Fibroblast of lung (primary cell): ENCODE measurements at regions not wholly inside any gene's neighbourhood (a gene's known extent, or its start where the extent isn't known, plus 50 kb on each side); places are given as distances from the start of the nearest gene placed in this dataset.
"Not testable (repeated sequence)": the region's sequence is repeated elsewhere in the genome, so short reads cannot be mapped to it uniquely, and the experiment has no call there.

ENCODE experiments used
- DNase-seq, 2 donors: peaks; one replicate each; pipeline versions ENCODE4 v3.0.0 to v3.0.0-alpha.2; 2010; ENCODE audit warnings: low read depth in 2 of 2
- H2AFZ ChIP-seq: 2 replicates; pipeline ENCODE4 v1.5.1; 2012; ENCODE audit warnings: low read length, control low read depth, inconsistent platforms
- H3K27ac ChIP-seq: 2 replicates; pipeline ENCODE4 v1.5.1; 2011; ENCODE audit warnings: low read length, control low read depth; ENCODE audit not compliant: insufficient read depth
- H3K27me3 ChIP-seq: 2 replicates; pipeline ENCODE4 v1.5.1; 2011; ENCODE audit warnings: mild to moderate bottlenecking, low read length; ENCODE audit not compliant: control insufficient read depth, insufficient read depth
- H3K36me3 ChIP-seq: 2 replicates; pipeline ENCODE4 v1.5.1; 2011; ENCODE audit warnings: low read length; ENCODE audit not compliant: control insufficient read depth, insufficient read depth
- H3K4me1 ChIP-seq: 2 replicates; pipeline ENCODE4 v1.5.1; 2011; ENCODE audit warnings: low read length; ENCODE audit not compliant: control insufficient read depth, insufficient read depth; ENCODE audit errors: extremely low read depth
- H3K4me2 ChIP-seq: 2 replicates; pipeline ENCODE4 v1.5.1; 2011; ENCODE audit warnings: low read length, control low read depth; ENCODE audit not compliant: insufficient read depth; ENCODE audit errors: extremely low read depth
- H3K4me3 ChIP-seq, 4 experiments: fragments of 200-600 bp in 1 of 4; sonication (generic) in 1 of 4; replicated peaks in 1 of 4; 2 replicates each; pipeline ENCODE4 v1.5.1; 2011 to 2016; ENCODE audit warnings: low read length in 4 of 4, low read depth in 3 of 4, mild to moderate bottlenecking in 3 of 4, control low read depth in 2 of 4, inconsistent platforms in 1 of 4, mixed read lengths in 1 of 4; ENCODE audit not compliant: insufficient read depth in 1 of 4; ENCODE audit errors: control extremely low read depth in 1 of 4
- H3K79me2 ChIP-seq: 2 replicates; pipeline ENCODE4 v1.5.1; 2012; ENCODE audit warnings: mild to moderate bottlenecking, low read length, inconsistent platforms; ENCODE audit not compliant: control insufficient read depth, insufficient read depth
- H3K9ac ChIP-seq: 2 replicates; pipeline ENCODE4 v1.5.1; 2011; ENCODE audit warnings: mild to moderate bottlenecking, low read length, control low read depth; ENCODE audit not compliant: insufficient read depth
- H3K9me3 ChIP-seq: 2 replicates; pipeline ENCODE4 v1.5.1; 2012; ENCODE audit warnings: low read depth, low read length; ENCODE audit not compliant: control insufficient read depth, insufficient read depth
- H4K20me1 ChIP-seq: 2 replicates; pipeline ENCODE4 v1.5.1; 2011; ENCODE audit warnings: low read length; ENCODE audit not compliant: control insufficient read depth, insufficient read depth; ENCODE audit errors: extremely low read depth

DNA sequence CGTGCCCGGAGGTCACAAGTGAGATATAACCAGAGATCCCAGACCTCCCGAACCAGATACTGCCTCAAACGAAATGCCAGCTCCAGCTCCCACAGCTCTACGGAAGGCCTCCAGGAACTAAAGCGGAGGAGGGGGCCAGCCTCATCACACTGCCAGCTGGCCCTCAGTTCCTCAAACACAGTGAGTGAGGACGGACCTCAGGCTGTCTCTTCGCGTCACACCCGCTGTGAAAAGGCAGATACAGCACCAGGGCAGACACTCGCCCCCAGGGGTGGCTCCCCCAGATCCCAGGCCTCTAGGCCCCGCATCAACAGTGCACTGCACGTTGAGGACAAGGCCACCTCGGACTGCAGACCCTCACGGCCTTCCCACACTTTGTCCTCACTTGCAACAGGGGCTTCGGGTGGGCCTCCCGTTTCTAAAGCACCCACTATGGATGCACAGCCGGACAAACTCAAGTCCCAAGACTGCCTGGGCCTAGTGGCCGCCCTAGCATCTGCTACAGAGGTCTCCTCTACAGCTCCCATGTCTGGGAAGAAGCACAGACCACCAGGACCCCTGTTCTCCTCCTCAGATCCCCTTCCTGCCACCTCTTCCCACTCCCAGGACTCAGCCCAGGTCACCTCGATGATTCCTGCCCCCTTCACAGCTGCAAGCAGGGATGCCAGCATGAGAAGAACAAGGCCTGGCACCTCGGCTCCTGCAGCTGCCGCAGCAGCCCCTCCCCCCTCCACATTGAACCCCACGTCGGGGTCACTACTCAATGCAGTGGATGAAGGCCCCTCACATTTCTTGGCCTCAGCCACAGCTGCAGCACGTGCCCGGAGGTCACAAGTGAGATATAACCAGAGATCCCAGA, 149.3 kb upstream of the C1QTNF3 start:
- H4K20me1 ChIP-seq, H3K4me2 ChIP-seq, H3K27me3 ChIP-seq, H3K36me3 ChIP-seq, H3K79me2 ChIP-seq, DNase-seq, H3K9me3 ChIP-seq, H3K9ac ChIP-seq, H3K4me3 ChIP-seq, H2AFZ ChIP-seq, H3K27ac ChIP-seq, H3K4me1 ChIP-seq: not testable (repeated sequence)

DNA sequence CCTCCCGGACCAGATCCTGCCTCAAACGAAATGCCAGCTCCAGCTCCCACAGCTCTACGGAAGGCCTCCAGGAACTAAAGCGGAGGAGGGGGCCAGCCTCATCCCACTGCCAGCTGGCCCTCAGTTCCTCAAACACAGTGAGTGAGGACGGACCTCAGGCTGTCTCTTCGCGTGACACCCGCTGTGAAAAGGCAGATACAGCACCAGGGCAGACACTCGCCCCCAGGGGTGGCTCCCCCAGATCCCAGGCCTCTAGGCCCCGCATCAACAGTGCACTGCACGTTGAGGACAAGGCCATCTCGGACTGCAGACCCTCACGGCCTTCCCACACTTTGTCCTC, 149.9 kb upstream of the C1QTNF3 start:
- H3K79me2 ChIP-seq, H3K27me3 ChIP-seq, H3K9ac ChIP-seq, H3K9me3 ChIP-seq, H3K4me2 ChIP-seq, H2AFZ ChIP-seq, H3K4me1 ChIP-seq, H3K36me3 ChIP-seq, H3K4me3 ChIP-seq, H4K20me1 ChIP-seq, H3K27ac ChIP-seq, DNase-seq: not testable (repeated sequence)

DNA sequence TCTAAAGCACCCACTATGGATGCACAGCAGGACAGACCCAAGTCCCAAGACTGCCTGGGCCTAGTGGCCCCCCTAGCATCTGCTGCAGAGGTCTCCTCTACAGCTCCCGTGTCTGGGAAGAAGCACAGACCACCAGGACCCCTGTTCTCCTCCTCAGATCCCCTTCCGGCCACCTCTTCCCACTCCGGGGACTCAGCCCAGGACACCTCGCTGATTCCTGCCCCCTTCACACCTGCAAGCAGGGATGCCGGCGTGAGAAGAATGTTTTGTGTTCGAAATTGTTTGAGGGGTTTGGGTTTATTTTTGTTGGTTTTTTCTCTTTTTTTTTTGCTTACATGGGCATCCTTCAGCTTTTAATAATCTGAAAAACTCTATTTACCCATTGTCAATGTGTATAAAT, 150.3 kb upstream of the C1QTNF3 start:
- not testable (repeated sequence) for H4K20me1 ChIP-seq, H3K36me3 ChIP-seq, H3K27me3 ChIP-seq, DNase-seq, H3K9ac ChIP-seq, H3K27ac ChIP-seq, H3K4me2 ChIP-seq, H2AFZ ChIP-seq, H3K4me3 ChIP-seq, H3K4me1 ChIP-seq, H3K79me2 ChIP-seq, H3K9me3 ChIP-seq

DNA sequence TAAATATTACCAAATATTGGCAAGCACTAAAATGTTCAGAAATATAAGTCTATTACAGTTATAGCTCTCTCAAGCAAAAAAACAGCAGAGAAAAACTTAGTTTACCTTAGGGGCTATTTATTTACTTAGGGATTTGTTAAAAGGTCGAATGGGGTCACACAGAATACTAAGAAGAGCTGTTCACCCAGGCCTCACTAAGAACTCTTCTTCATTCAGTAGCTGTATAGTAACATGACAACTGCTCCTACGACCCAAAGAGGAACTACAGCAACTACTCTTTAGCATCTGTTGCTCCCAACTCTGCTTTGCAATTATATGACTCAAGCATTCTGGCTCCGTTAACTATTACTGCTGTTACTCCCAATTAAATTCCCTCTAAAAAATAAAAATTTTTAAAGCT, 150.8 kb upstream of the C1QTNF3 start:
- H3K4me1 ChIP-seq, H2AFZ ChIP-seq, H4K20me1 ChIP-seq, H3K9ac ChIP-seq, H3K9me3 ChIP-seq, H3K27ac ChIP-seq, H3K27me3 ChIP-seq, H3K79me2 ChIP-seq, H3K36me3 ChIP-seq, H3K4me2 ChIP-seq, H3K4me3 ChIP-seq: not testable (repeated sequence)
- DNase-seq: peak; percentile 12 to 46

DNA sequence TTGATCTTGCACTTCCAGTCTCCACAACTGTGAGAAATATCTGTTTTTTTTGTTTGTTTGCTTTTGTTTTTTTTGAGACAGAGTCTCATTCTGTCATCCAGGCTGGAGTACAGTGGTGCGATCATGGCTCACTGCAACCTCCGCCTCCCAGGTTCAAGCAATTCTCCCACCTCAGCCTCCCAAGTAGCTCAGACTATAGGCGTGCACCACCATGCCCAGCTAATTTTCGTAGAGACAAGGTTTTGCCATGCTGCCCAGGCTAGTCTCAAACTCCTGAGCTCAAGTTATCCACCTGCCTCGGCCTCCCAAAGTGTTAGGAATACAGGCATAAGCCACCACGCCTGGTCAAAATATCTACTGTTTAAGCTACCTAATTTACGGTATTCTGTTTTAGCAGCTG, 153.1 kb upstream of the C1QTNF3 start:
- H3K9ac ChIP-seq, H3K27me3 ChIP-seq, H2AFZ ChIP-seq, H3K27ac ChIP-seq, H3K79me2 ChIP-seq, H3K4me3 ChIP-seq, H3K36me3 ChIP-seq, H3K9me3 ChIP-seq, H3K4me1 ChIP-seq, H3K4me2 ChIP-seq, DNase-seq, H4K20me1 ChIP-seq: not testable (repeated sequence)

DNA sequence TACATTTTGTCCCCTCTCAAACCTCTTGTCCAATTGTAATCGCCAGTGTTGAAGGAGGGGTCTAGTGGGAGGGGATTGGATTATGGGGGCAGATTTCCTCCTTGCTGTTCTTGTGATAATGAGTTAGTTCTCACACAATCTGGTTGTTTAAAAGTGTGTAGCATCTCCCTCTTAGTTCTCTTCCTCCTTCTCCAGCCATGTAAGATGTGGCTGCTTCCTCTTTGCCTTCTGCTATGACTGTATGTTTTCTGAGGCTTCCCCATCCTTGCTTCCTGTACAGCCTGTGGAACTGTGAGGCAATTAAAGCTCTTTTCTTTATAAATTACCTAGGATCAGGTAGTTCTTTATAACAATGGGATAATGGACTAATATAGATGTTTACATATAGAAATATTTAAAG, 162.3 kb upstream of the C1QTNF3 start:
- H3K4me1 ChIP-seq, H3K9me3 ChIP-seq, H3K36me3 ChIP-seq, H3K9ac ChIP-seq, H3K79me2 ChIP-seq, H3K27me3 ChIP-seq, H3K27ac ChIP-seq, H3K4me2 ChIP-seq, H3K4me3 ChIP-seq, DNase-seq, H2AFZ ChIP-seq, H4K20me1 ChIP-seq: not testable (repeated sequence)

DNA sequence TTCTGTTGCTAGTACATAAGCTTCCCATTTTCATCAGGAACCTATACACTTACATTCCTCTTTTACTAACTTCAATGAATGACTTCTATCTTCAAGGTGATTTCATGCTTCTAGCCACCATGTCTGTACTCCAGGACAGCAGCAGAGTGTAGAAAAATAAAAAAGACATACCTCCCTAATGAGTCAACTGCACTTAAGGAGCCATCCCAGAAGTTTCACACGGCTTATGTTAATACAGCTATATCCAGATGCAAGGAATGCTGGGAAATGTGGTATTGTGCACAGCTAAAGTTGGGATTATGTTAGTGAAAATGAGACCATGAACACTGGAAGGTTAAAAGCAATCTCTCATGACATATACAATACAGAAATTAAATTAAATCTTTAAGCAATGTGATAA, 174.4 kb upstream of the C1QTNF3 start:
- not testable (repeated sequence) for H3K27me3 ChIP-seq, H3K4me3 ChIP-seq, H3K9ac ChIP-seq, H3K4me1 ChIP-seq, H3K9me3 ChIP-seq, H3K27ac ChIP-seq, H2AFZ ChIP-seq, H3K4me2 ChIP-seq, H3K36me3 ChIP-seq, H3K79me2 ChIP-seq, H4K20me1 ChIP-seq
- peak; percentile 46 to 88 for DNase-seq
